SKM-1 (cell line): ENCODE measurements at regions not wholly inside any gene's neighbourhood (a gene's known extent, or its start where the extent isn't known, plus 50 kb on each side); places are given as distances from the start of the nearest gene placed in this dataset.

Experiments used
- DNase-seq: peaks from one replicate; lab custom pipeline; 2025; ENCODE audit not compliant: unreplicated experiment; lab: John Stamatoyannopoulos, UW

- no peak for DNase-seq
Measured at GRCh38 chr10:89887406-89887805, 186.0 kb downstream of the KIF20B start.

GRCh38 chr10:89887830-89888229, 186.4 kb downstream of the KIF20B start:
- peak; percentile 3 for DNase-seq

- peak; percentile 65 for DNase-seq
Measured at GRCh38 chr10:89888321-89889070, 187.1 kb downstream of the KIF20B start.

- DNase-seq = peak; percentile 10
Measured at GRCh38 chr10:89889606-89890005, 188.2 kb downstream of the KIF20B start.

- DNase-seq = no peak
Measured at GRCh38 chr10:89891006-89891535, 189.7 kb downstream of the KIF20B start.

- DNase-seq = no peak
Measured at GRCh38 chr10:89894051-89894450, 192.7 kb downstream of the KIF20B start.

- no peak for DNase-seq
Measured at GRCh38 chr10:89900554-89900953, 199.2 kb downstream of the KIF20B start.

GRCh38 chr10:89901895-89902294, 200.5 kb downstream of the KIF20B start:
- DNase-seq = no peak

GRCh38 chr10:89904755-89905154, 203.4 kb downstream of the KIF20B start:
- DNase-seq = no peak

GRCh38 chr10:89909752-89910151, 208.4 kb downstream of the KIF20B start:
- DNase-seq = peak; percentile 8

- no peak for DNase-seq
Measured at GRCh38 chr10:89915021-89915420, 213.6 kb downstream of the KIF20B start.

- DNase-seq = no peak
Measured at GRCh38 chr10:89915968-89916367, 214.6 kb downstream of the KIF20B start.

- no peak for DNase-seq
Measured at GRCh38 chr10:89916468-89917215, 215.3 kb downstream of the KIF20B start.

GRCh38 chr10:89921403-89921802, 220.0 kb downstream of the KIF20B start:
- DNase-seq = no peak

- DNase-seq = no peak
Measured at GRCh38 chr10:89923661-89924060, 222.3 kb downstream of the KIF20B start.

- DNase-seq = no peak
Measured at GRCh38 chr10:89924261-89924660, 222.9 kb downstream of the KIF20B start.

GRCh38 chr10:89926736-89927135, 225.3 kb downstream of the KIF20B start:
- no peak for DNase-seq

GRCh38 chr10:89929282-89930026, 228.1 kb downstream of the KIF20B start:
- DNase-seq = no peak

- no peak for DNase-seq
Measured at GRCh38 chr10:89937494-89937893, 236.1 kb downstream of the KIF20B start.

GRCh38 chr10:89940076-89940475, 238.7 kb downstream of the KIF20B start:
- no peak for DNase-seq

- DNase-seq = no peak
Measured at GRCh38 chr10:89942217-89942616, 240.8 kb downstream of the KIF20B start.
